A549 (cell line): ENCODE measurements at regions not wholly inside any gene's neighbourhood (a gene's known extent, or its start where the extent isn't known, plus 50 kb on each side); places are given as distances from the start of the nearest gene placed in this dataset.

Experiments
- ATAC-seq, 2 experiments: fragments of 200-7000 bp in 1 of 2; fragments of >200 bp in 1 of 2; cut with Nextera tagmentation in 1 of 2; cut with Tn5 transposase in 1 of 2; 3 replicates each; pipeline versions ENCODE4 v1.8.0 to v1.9.1; 2018 to 2020; ENCODE audit warnings: mild to moderate bottlenecking in 1 of 2, moderate library complexity in 1 of 2
- CTCF ChIA-PET: fragments of 300-600 bp; sonication (Branson Sonifier 250); formaldehyde crosslinking; extraction: SDS; loops from one replicate; lab custom pipeline; 2021; ENCODE audit warnings: antibody characterized with exemption, inconsistent platforms; lab: Yijun Ruan, JAX
- POLR2A ChIA-PET: fragments of 350-600 bp; formaldehyde crosslinking; extraction: SDS; loops from one replicate; lab custom pipeline; 2021; ENCODE audit warnings: antibody characterized with exemption, inconsistent platforms; lab: Yijun Ruan, JAX
- DNase-seq, 2 experiments: peaks; one replicate each; pipeline versions ENCODE4 v3.0.0 to v3.0.0-alpha.2; 2011 to 2016; ENCODE audit warnings: low read depth in 1 of 2, low spot score in 1 of 2
- FAIRE-seq: peaks from 2 replicates; lab custom pipeline; 2011; peaks lifted over from hg19 to GRCh38; lab: Jason Lieb, UNC
- H3K27ac ChIP-seq, 2 experiments: fragments of >200 bp; sonication (Bioruptor Twin); formaldehyde crosslinking; 3 replicates each; pipeline ENCODE4 v1.5.1; 2016 to 2017
- H3K4me1 ChIP-seq: fragments of >200 bp; sonication (Bioruptor Twin); formaldehyde crosslinking; 3 replicates; pipeline ENCODE4 v1.6.1; 2016
- H3K4me2 ChIP-seq: fragments of >200 bp; sonication (Bioruptor Twin); formaldehyde crosslinking; 3 replicates; pipeline ENCODE4 v1.6.1; 2016
- H3K4me3 ChIP-seq: fragments of >200 bp; sonication (Bioruptor Twin); formaldehyde crosslinking; 3 replicates; pipeline ENCODE4 v1.5.1; 2016
- H3K9me3 ChIP-seq: fragments of >200 bp; sonication (Bioruptor Twin); formaldehyde crosslinking; 3 replicates; pipeline ENCODE4 v1.6.1; 2016
- BCL3 ChIP-seq: fragments of >200 bp; sonication (Bioruptor Twin); formaldehyde crosslinking; IDR thresholded peaks from 3 replicates; pipeline ENCODE4 v1.6.1; 2016
- CBX8 ChIP-seq: fragments of 200-600 bp; sonication (generic); IDR thresholded peaks from 2 replicates; pipeline ENCODE4 v1.6.1; 2016
- CHD4 ChIP-seq: fragments of 200-600 bp; sonication (generic); IDR thresholded peaks from 2 replicates; pipeline ENCODE4 v1.6.1; 2016; ENCODE audit warnings: antibody characterized with exemption, mild to moderate bottlenecking, borderline replicate concordance
- CTCF ChIP-seq: fragments of >200 bp; sonication (Bioruptor Twin); formaldehyde crosslinking; IDR thresholded peaks from 3 replicates; pipeline ENCODE4 v1.5.1; 2016
- E2F6 ChIP-seq: IDR thresholded peaks from 2 replicates; pipeline ENCODE4 v1.6.1; 2012; ENCODE audit warnings: low read depth, borderline replicate concordance
- ELK1 ChIP-seq: fragments of 150-350 bp; IDR thresholded peaks from 2 replicates; pipeline ENCODE4 v1.6.1; 2014; ENCODE audit warnings: low read depth, mild to moderate bottlenecking, low read length
- FOSL2 ChIP-seq, 2 experiments: fragments of 450-650 bp in 1 of 2; fragments of >200 bp in 1 of 2; sonication (Bioruptor Twin) in 1 of 2; formaldehyde crosslinking; IDR thresholded peaks; 2 replicates each; pipeline versions ENCODE4 v1.5.0 to v1.6.1; 2016 to 2020; ENCODE audit warnings: mild to moderate bottlenecking in 1 of 2, moderate library complexity in 1 of 2
- HDAC2 ChIP-seq: fragments of 200-600 bp; sonication (generic); IDR thresholded peaks from 2 replicates; pipeline ENCODE4 v1.6.1; 2016
- JUNB ChIP-seq: fragments of >200 bp; sonication (Bioruptor Twin); formaldehyde crosslinking; IDR thresholded peaks from 2 replicates; pipeline ENCODE4 v1.6.1; 2016
- MAFK ChIP-seq: fragments of 450-650 bp; IDR thresholded peaks from 2 replicates; pipeline ENCODE4 v1.6.1; 2014; ENCODE audit not compliant: partially characterized antibody
- MAZ ChIP-seq: fragments of 150-350 bp; IDR thresholded peaks from 2 replicates; pipeline ENCODE4 v1.6.1; 2014; ENCODE audit warnings: antibody characterized with exemption, low read depth, low read length, borderline replicate concordance
- NR3C1 ChIP-seq: fragments of >200 bp; sonication (Bioruptor Twin); formaldehyde crosslinking; IDR thresholded peaks from 3 replicates; pipeline ENCODE4 v1.6.1; 2017
- PHF8 ChIP-seq: fragments of 200-600 bp; sonication (generic); IDR thresholded peaks from 2 replicates; pipeline ENCODE4 v1.6.1; 2016; ENCODE audit warnings: low read depth, mild to moderate bottlenecking, antibody characterized with exemption, moderate library complexity, borderline replicate concordance
- POLR2A ChIP-seq: IDR thresholded peaks from 2 replicates; pipeline ENCODE4 v1.6.1; 2012; ENCODE audit warnings: mild to moderate bottlenecking, low read length
- RAD21 ChIP-seq, 2 experiments: fragments of >200 bp in 1 of 2; sonication (Bioruptor Twin) in 1 of 2; formaldehyde crosslinking in 1 of 2; IDR thresholded peaks in 1 of 2; conservative IDR thresholded peaks in 1 of 2; 2 replicates in 1 of 2; 3 replicates in 1 of 2; pipeline ENCODE4 v1.6.1; 2012 to 2018; ENCODE audit warnings: inconsistent platforms in 1 of 2
- REST ChIP-seq: fragments of 200-600 bp; sonication (generic); IDR thresholded peaks from 2 replicates; pipeline ENCODE4 v1.6.1; 2016; ENCODE audit warnings: antibody characterized with exemption, mild to moderate bottlenecking, moderate library complexity
- SREBF2 ChIP-seq: fragments of 450-650 bp; IDR thresholded peaks from 2 replicates; pipeline ENCODE4 v1.6.1; 2014; ENCODE audit warnings: mild to moderate bottlenecking, moderate library complexity
- TFCP2L1 ChIP-seq: fragments of 250-450 bp; sonication (Bioruptor Pico); IDR thresholded peaks from 2 replicates; pipeline ENCODE4 v1.5.0; 2021; ENCODE audit warnings: mild to moderate bottlenecking
- ZFP36 ChIP-seq: fragments of 450-650 bp; IDR thresholded peaks from 2 replicates; pipeline ENCODE4 v1.6.1; 2014; ENCODE audit warnings: borderline replicate concordance; ENCODE audit not compliant: partially characterized antibody
- WGBS: methylation state at CpG from one replicate; pipeline ENCODE4 v1.1.6; 2017; ENCODE audit errors: missing lambda C conversion rate; 5-methylcytosine and 5-hydroxymethylcytosine counted together

GRCh38 chr5:13251623-13252376, 692.7 kb downstream of the DNAH5 start:
- Histone ChIP-seq H3K4me3 (no peak overlapping the region), H3K4me1 (no peaks in the 10 kb centered on the region), H3K4me2 (no peak overlapping the region), H3K9me3 (no peaks in the 10 kb centered on the region), H3K27ac (no peak overlapping the region)
- POLR2A ChIA-PET: no interaction called here
- TF ChIP-seq CTCF (no peak), POLR2A (no peak), ELK1 (no peak), JUNB (no peak), NR3C1 (no peak), RAD21 (conservative IDR thresholded peaks at IDR 0.05 in 1 of 2, IDR thresholded peaks at IDR 0.05 in 1 of 2) (no peak), HDAC2 (no peak), SREBF2 (no peak), FOSL2 (IDR thresholded peaks at IDR 0.05) (no peak), FOSL2 (CRISPR knock-in tag; IDR thresholded peaks at IDR 0.05) (no peak), REST (no peak), MAFK (no peak), CHD4 (no peak), PHF8 (no peak), TFCP2L1 (no peak), E2F6 (no peak), BCL3 (no peak), CBX8 (no peak), MAZ (no peak), ZFP36 (no peak)
- FAIRE-seq (no peak), DNase-seq (no peak), ATAC-seq (no peak)
- CTCF ChIA-PET: interaction anchor here (1.6 kb wide), 1 partner anchor 7 kb away, joined by 6 read pairs; no protein-coding TSS in a partner anchor
- WGBS: 44% methylated on average over 7 of the region's 7 CpGs
